ENCODE measurements at regions not wholly inside any gene's neighbourhood (a gene's known extent, or its start where the extent isn't known, plus 50 kb on each side); places are given as distances from the start of the nearest gene placed in this dataset.

- no peak overlapping the region for H2AFZ ChIP-seq (ENCODE audit: low read length)
- no peak overlapping the region for H2BK12ac ChIP-seq (ENCODE audit: insufficient read length, low read depth, low read length)
- H3T11ph ChIP-seq (ENCODE audit: low read length) = no peak overlapping the region
- H3K18ac ChIP-seq (ENCODE audit: insufficient read length, low read depth, low read length) = no peak overlapping the region
- no peak overlapping the region for H4K5ac ChIP-seq (ENCODE audit: insufficient read length, low read depth, low read length)
- no peak overlapping the region for H3K14ac ChIP-seq (ENCODE audit: insufficient read depth, low read length)
- DNase-seq = no peak
- no peak overlapping the region for H3K27ac ChIP-seq (ENCODE audit: insufficient read length, low read depth, low read length)
- H3K79me1 ChIP-seq (ENCODE audit: insufficient read depth, low read depth, low read length, poor library complexity, severe bottlenecking) = no peaks in the 10 kb centered on the region
- H2BK15ac ChIP-seq (ENCODE audit: low read depth, low read length) = no peak overlapping the region
- H3K56ac ChIP-seq (ENCODE audit: insufficient read length, low read depth, low read length) = no peak overlapping the region
- no peaks in the 10 kb centered on the region for H4K20me1 ChIP-seq (ENCODE audit: control insufficient read depth, insufficient read depth, insufficient read length)
- Mint-ChIP-seq H3K4me3 (no peak overlapping the region), H3K36me3 (ENCODE audit: insufficient read depth in 1 of 3, low read depth in 3 of 3) (peaks cover 0 to 1% (median 0%) of the 10 kb centered on the region in 3 experiments; a peak in 1 of 7 replicates), H3K27ac (no peak overlapping the region), H3K9me3 (peaks cover 0 to 2% of the 10 kb centered on the region in 2 experiments; a peak in 1 of 5 replicates), H3K27me3 (ENCODE audit: low read depth) (peaks cover 25% of the 10 kb centered on the region), H3K4me1 (peaks cover 24 to 29% of the 10 kb centered on the region in 2 experiments)
- no peak overlapping the region for H3K4me2 ChIP-seq (ENCODE audit: insufficient read depth, insufficient read length, low read length)
- H3K9ac ChIP-seq (ENCODE audit: extremely low read depth, insufficient read length, low read length) = no peak overlapping the region
- no peak overlapping the region for H2BK20ac ChIP-seq (ENCODE audit: low read depth, low read length, poor library complexity, severe bottlenecking)
- H2AK5ac ChIP-seq (ENCODE audit: insufficient read length, low read length) = no peak overlapping the region
- H3K23me2 ChIP-seq (ENCODE audit: insufficient read length, low read depth, low read length, poor library complexity, severe bottlenecking) = no peaks in the 10 kb centered on the region
- no peaks in the 10 kb centered on the region; the same call in 1 of the 2 replicates for H3K4me1 ChIP-seq (ENCODE audit: insufficient read depth, low read length)
- H3K4ac ChIP-seq (ENCODE audit: low read depth, low read length) = no peak overlapping the region
- no CpG with 5 or more reads among the region's 8 CpGs for WGBS (ENCODE audit: extremely low coverage, insufficient read length, low lambda C conversion rate)
- H3K79me2 ChIP-seq (ENCODE audit: insufficient read depth, low read length) = no peaks in the 10 kb centered on the region
- TF ChIP-seq CTCF (conservative IDR thresholded peaks at IDR 0.05) = no peak
- no peaks in the 10 kb centered on the region for H3K27me3 ChIP-seq (ENCODE audit: insufficient read depth, low read length)
- no peak overlapping the region for H3K23ac ChIP-seq (ENCODE audit: insufficient read length, low read depth, low read length)
- H4K91ac ChIP-seq (ENCODE audit: insufficient read length, low read depth, low read length) = no peak overlapping the region
- H2BK5ac ChIP-seq (ENCODE audit: insufficient read length, low read length) = no peak overlapping the region
- no peak overlapping the region for H4K8ac ChIP-seq (replicated peaks; ENCODE audit: insufficient read length, low read depth, low read length)
- H2BK120ac ChIP-seq (ENCODE audit: low read depth, low read length, poor library complexity, severe bottlenecking) = no peak overlapping the region
- no peaks in the 10 kb centered on the region for H3K9me3 ChIP-seq (ENCODE audit: control insufficient read depth, low read depth, low read length)
These were observed 303.9 kb upstream of the MAP3K7 start for GRCh38 chr6:90890683-90891330.

Data from H9 (cell line).